NB4 (cell line): ENCODE measurements at regions not wholly inside any gene's neighbourhood (a gene's known extent, or its start where the extent isn't known, plus 50 kb on each side); places are given as distances from the start of the nearest gene placed in this dataset.

Experiments
- MYC ChIP-seq: IDR thresholded peaks from 2 replicates; pipeline ENCODE4 v1.6.1; 2011; ENCODE audit warnings: low read depth, low read length
- POLR2A ChIP-seq: IDR thresholded peaks from 2 replicates; pipeline ENCODE4 v1.6.1; 2011; ENCODE audit warnings: mild to moderate bottlenecking; ENCODE audit not compliant: insufficient read length; ENCODE audit errors: extremely low read depth
- TF ChIP-seq, protein P1 (sequence below): IDR thresholded peaks from one replicate; pipeline ENCODE4 v1.5.1; 2012; ENCODE audit warnings: low read depth, low read length
- TF ChIP-seq, protein P2 (sequence below): IDR thresholded peaks from 2 replicates; pipeline ENCODE4 v1.6.1; 2011; ENCODE audit warnings: low read depth, low read length

DNA sequence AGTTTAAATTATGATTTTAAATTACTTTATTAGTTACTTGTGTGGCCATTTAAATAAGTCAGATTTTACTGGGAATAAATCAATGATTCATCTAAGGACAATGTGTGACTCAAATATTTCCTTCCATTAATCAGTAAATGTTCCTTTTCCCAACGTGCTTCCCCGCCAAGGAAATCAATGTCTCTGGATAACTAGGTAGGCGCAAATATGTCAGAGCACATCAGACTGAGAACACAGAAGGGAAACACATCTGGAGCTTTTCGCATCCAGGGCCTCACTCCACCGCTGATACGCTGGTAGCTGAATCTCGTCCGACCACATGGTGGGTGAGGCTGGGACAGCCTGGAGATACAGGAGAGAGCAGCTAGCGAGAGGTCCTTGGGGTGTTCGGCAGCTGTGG, 56.4 kb upstream of the RPS6KA2 start:
- TF ChIP-seq, protein P1, sequence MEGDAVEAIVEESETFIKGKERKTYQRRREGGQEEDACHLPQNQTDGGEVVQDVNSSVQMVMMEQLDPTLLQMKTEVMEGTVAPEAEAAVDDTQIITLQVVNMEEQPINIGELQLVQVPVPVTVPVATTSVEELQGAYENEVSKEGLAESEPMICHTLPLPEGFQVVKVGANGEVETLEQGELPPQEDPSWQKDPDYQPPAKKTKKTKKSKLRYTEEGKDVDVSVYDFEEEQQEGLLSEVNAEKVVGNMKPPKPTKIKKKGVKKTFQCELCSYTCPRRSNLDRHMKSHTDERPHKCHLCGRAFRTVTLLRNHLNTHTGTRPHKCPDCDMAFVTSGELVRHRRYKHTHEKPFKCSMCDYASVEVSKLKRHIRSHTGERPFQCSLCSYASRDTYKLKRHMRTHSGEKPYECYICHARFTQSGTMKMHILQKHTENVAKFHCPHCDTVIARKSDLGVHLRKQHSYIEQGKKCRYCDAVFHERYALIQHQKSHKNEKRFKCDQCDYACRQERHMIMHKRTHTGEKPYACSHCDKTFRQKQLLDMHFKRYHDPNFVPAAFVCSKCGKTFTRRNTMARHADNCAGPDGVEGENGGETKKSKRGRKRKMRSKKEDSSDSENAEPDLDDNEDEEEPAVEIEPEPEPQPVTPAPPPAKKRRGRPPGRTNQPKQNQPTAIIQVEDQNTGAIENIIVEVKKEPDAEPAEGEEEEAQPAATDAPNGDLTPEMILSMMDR: no peak
- TF ChIP-seq POLR2A (no peak), MYC (no peak)
- TF ChIP-seq, protein P2, sequence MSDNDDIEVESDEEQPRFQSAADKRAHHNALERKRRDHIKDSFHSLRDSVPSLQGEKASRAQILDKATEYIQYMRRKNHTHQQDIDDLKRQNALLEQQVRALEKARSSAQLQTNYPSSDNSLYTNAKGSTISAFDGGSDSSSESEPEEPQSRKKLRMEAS: no peak
